ENCODE measurements at regions not wholly inside any gene's neighbourhood (a gene's known extent, or its start where the extent isn't known, plus 50 kb on each side); places are given as distances from the start of the nearest gene placed in this dataset.

DNA sequence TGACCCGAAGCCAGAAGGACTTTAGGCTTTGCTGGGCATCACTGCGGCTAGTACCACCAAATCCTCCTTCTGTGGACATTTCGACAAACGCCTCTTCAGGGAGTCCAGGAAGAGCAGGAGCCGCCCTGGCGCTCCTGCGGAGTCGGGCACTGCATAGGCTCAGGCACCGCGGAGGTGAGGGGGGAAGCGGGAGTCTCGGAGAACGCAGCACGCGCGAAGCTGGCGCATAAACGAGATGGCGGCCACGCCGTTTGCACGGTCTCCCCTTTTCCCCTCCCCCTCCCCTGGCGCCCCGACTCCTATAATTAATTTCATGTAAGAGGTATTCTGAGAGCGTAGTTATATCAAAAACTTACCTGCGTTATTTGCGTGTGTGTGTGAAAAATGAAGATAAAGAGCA is 137.8 kb upstream of the GAS1 start:
- no peak for DNase-seq (ENCODE audit: low read depth)

DNA sequence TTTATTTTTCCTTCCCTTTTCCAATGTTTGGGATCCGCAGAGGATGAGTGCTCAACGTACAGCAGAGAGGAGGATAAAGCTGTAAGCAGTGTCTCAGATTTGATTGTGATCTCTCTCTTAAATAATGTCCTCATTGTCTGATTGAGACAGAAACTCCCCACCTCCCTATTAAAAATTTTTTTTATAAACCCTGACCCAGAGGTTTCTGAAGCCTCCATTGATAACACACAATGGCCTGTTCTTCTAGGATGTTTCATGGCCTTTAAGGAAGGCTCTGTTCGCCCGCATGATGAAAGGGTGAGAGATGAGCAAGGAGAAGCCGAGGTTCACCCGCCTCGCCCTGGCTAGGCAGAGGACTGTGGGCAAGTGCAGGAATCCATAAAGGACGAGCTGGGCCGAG is 138.2 kb upstream of the GAS1 start:
- no peak for DNase-seq (ENCODE audit: low read depth)

DNA sequence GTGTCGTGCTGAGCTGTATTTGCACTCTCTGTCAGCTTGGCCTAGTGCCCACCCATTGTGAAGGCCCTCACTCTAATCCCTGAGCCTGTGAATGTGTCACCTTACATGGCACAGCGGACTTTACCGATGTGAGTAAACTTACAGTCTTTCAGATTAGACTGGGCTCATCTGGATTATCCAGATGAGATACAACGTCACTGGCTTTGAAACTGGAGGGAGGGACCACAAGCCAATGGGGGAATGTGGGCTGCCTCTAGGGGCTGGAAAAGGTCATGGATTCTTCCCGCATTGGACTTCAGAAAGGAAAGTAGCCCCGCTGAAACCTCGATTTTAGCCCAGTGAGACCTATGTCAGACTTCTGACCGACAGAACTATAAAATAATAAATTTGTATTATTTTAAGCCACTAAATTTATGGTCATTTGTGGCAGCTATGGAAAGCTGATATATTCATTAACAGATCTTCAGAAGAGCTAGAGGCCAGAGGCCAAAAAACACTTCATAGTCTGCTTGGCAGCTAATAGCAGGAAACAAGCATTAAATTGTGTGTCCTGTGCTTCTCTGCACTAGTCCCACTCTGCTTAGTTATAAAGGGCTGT is 139.0 kb upstream of the GAS1 start:
- DNase-seq (ENCODE audit: low read depth), result no peak

DNA sequence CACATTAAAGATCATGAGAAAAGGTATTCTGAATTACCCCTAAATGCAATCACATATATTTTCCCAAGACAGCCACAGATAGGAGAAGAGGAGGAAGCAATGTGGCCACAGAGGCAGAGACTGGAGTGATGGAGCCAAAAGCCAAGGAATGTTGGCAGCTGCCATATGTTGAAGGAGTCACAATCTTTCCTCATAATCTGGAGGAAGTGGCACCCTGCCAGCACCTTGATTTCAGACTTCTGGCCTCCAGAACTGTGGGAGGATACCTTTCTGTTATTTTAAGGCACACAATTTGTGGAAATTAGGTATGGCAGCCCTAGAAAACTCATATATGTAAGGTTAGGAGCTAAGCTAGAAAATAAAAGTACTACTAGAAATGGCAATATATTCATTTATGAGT is 139.9 kb upstream of the GAS1 start:
- DNase-seq (ENCODE audit: low read depth), result no peak

GRCh38 chr9:87088192-87088591 is 140.9 kb upstream of the GAS1 start:
- no peak for DNase-seq (ENCODE audit: low read depth)

DNA sequence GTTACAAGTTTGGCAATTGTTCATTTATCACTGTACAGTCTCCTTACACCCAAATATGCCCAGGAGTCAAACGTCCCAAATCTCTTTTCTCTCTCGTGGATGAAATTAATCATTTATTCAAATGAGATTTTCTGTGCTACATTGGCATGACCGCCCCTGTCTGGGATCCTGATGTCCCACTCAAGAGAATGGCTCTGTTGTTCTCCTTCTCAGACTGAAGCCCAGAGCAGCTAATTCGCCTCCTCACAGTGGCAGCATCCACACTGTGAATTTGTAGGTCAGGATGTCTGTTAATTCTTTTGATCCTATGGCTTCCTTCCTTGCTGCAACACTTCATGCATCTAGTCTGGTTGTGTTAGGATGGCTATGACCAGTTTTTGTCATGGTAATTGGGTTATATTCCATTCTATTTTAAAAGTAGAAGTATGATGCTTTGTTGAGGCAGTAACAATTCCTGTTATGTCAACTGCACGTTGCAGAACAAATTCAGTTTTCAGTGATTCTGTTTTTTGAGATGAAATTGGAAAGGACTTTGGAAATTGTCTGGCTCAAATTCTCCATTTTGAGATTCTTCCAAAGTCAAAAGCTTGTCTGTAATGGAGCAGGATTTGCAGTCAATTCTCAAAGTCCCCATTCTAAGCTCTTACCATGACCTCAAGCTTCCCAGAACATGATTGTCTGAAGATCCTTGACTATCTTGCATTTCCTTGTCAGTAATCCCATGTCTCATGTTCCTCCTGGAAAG is 141.5 kb upstream of the GAS1 start:
- DNase-seq (ENCODE audit: low read depth), result no peak

GRCh38 chr9:87089506-87089905 is 142.2 kb upstream of the GAS1 start:
- DNase-seq (ENCODE audit: low read depth), result no peak

DNA sequence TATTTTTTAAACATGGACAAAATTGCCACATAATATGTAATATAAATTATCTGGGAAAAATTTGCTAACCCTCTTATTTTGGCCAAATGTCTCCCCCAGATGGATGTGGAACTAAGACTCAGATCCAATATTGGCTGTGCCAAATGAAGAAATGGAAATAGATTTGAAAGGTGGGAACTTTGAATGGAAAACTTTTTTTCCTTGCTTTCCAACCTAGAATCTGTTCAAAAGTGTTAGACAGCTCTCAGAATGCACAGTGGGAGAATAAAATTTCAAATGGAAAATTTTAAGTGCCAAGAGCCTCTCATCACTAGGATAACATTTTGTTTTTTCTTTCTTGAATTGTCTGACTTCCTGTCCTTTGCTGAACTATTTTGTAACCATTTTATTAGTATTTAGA is 142.6 kb upstream of the GAS1 start:
- no peak for DNase-seq (ENCODE audit: low read depth)

DNA sequence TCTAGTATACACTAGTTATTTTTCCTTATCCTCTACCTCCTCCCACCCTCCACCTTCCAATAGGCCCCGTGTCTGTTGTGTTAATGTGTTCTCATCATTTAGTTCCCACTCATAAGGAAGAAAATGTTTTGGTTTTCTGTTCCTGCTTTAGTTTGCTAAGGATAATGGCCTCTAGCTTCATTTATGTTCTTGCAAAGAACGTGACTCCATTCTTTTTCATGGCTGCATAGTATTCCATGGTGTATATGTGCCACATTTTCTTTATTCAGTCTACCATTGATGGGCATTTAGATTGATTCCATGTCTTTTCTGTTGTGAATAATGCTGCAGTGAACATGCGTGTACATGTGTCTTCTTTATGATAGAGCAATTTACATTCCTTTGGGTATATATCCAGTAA is 146.5 kb upstream of the GAS1 start:
- DNase-seq (ENCODE audit: low read depth), result no peak

GRCh38 chr9:87095951-87096350 is 148.6 kb upstream of the GAS1 start:
- DNase-seq (ENCODE audit: low read depth), result no peak

GRCh38 chr9:87096506-87096905 is 149.2 kb upstream of the GAS1 start:
- no peak for DNase-seq (ENCODE audit: low read depth)

DNA sequence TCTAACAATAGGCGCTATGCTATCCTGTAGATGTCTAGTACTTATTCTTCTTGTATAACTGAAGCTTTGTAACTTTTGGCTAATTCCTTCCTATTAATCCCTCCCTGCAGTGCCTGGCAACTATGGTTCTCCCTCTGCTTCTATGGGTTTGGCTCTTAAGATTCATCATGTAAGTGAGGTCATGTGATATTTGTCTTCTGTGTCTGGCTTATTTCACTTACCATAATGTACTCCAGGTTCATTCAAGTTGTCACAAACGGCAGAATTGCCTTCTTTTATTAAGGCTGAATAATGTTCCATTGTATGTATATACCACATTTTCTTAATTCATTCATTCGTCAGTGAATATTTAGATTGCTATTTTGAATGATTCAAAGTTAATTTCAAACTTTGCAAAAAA is 149.9 kb upstream of the GAS1 start:
- DNase-seq (ENCODE audit: low read depth), result no peak

DNA sequence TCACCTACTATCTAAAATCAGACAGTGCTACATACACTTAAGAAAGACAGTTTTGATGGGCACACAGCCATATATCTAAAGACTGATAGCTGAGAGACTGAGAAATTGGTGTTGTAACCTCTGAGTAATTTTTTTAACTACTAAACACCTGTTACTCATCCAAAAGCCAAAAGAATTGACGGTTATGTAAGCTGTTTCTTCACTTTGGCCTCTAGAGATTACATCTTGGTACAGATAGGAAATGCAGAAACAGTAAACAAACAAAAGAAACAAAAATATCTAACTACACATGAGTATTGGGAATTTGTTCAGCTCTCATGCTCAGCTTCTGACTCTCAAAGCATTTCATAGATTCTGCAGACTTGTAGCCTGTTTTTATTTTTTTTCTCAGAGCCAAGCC is 152.1 kb upstream of the GAS1 start:
- no peak for DNase-seq (ENCODE audit: low read depth)

GRCh38 chr9:87100001-87100400 is 152.7 kb upstream of the GAS1 start:
- DNase-seq (ENCODE audit: low read depth), result no peak

DNA sequence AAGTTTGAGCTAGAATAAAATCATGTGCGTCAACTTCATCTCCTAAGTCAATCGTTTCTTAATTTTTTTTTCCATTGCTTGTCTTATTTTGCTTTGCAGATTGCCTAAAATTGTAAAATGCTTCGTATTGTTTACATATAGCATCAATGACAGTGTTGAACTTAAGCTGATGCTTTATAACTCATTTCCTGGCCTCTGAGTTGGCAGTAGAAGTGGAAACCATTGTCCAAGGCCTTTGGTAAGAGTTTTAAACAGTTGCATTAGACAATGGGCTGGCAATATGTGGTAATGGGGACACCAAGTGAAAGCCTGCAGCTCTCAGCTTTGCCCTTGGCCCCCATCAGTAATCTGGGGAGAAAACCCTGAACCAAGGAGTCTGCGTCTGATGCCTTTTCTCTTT is 154.8 kb upstream of the GAS1 start:
- DNase-seq (ENCODE audit: low read depth), result no peak

- DNase-seq (ENCODE audit: low read depth), result peak; percentile 41
Measured at GRCh38 chr9:87107072-87107471, 159.8 kb upstream of the GAS1 start.

- DNase-seq (ENCODE audit: low read depth), result no peak
Measured at GRCh38 chr9:87108661-87109060, 161.4 kb upstream of the GAS1 start.

GRCh38 chr9:87109231-87109631 is 161.9 kb upstream of the GAS1 start:
- DNase-seq (ENCODE audit: low read depth), result no peak

- DNase-seq (ENCODE audit: low read depth), result no peak
Measured at GRCh38 chr9:87109851-87110250, 162.5 kb upstream of the GAS1 start.

DNA sequence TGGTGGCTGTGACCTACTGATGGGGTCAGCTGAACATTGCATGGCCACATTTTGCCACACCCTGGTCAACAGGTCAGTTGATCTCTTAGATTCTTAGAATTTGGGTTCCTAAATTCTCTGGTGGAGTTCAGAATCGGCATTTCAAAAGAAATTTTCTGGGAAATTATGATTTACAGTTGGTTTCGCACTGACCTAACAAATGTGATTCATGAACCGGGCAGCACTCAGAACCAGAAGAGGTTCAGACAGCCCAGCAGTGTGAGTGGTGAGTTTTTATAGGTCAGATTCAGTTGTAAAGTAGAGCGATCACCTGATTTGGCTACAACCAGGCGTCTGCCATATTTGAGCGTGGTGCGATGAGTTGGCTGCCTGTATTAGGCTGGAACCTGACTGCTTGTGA is 163.7 kb upstream of the GAS1 start:
- DNase-seq (ENCODE audit: low read depth), result no peak

DNA sequence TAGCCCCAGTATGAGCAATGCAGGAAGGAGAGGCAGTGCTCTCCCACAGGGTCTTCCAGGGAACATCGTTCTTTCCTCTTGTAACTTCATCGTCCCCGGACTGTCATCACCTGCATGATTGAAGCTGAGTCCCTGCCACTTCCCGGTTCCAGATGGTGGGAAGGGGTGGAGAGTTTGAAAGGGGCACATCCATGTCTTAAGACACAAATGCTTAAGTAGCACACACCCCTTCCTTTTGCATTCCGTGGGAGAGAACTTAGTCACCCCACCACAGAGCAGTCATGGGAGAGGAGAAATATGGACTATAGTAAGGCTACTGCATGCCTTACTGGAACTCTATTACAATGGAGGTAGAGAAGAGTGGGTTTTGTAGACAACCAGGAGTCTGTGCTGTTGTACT is 165.3 kb upstream of the GAS1 start:
- DNase-seq (ENCODE audit: low read depth), result peak; percentile 27

DNA sequence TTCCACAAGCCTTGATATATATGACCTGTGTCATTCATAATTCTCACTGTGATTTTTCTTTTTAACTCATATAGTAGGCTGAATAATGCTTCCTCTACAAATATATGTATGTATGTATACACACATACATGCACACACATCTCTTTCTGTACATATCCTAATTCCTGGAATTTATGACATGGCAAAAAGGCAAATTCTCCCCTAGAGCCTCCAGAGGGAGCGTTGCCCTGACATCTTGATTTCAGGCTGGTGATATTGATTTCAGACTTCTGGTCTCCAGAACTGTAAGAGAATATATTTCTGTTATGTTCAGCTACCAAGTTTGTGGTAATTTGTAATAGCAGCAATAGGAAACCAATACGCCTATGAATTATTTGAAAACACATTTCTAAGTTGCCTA is 166.6 kb upstream of the GAS1 start:
- DNase-seq (ENCODE audit: low read depth), result no peak

- DNase-seq (ENCODE audit: low read depth), result no peak
Measured at GRCh38 chr9:87115785-87116184, 168.5 kb upstream of the GAS1 start.

- DNase-seq (ENCODE audit: low read depth), result no peak
Measured at GRCh38 chr9:87116492-87116891, 169.2 kb upstream of the GAS1 start.
